ENCODE measurements at regions not wholly inside any gene's neighbourhood (a gene's known extent, or its start where the extent isn't known, plus 50 kb on each side); places are given as distances from the start of the nearest gene placed in this dataset.

- no peak for DNase-seq (ENCODE audit: low read depth)
- Mint-ChIP-seq H3K9me3 (ENCODE audit: unreplicated experiment) (peaks cover 10% of the 10 kb centered on the region), H3K27me3 (ENCODE audit: low read depth, unreplicated experiment) (peaks cover 4% of the 10 kb centered on the region), H3K4me1 (ENCODE audit: low read depth, unreplicated experiment) (peaks cover 22% of the 10 kb centered on the region), H3K36me3 (ENCODE audit: low read depth, unreplicated experiment) (no peaks in the 10 kb centered on the region), H3K27ac (ENCODE audit: unreplicated experiment) (no peak overlapping the region), H3K4me3 (ENCODE audit: unreplicated experiment) (no peak overlapping the region)
- no peak for TF ChIP-seq CTCF (IDR thresholded peaks at IDR 0.05; ENCODE audit: insufficient read depth, low read depth, low read length)
- no peak for TF ChIP-seq EZH2 (IDR thresholded peaks at IDR 0.05; ENCODE audit: insufficient read depth, low read length)
- Histone ChIP-seq H3K27me3 (ENCODE audit: insufficient read depth, low read length) (no peaks in the 10 kb centered on the region), H3K9ac (ENCODE audit: low read length) (no peak overlapping the region), H2AFZ (ENCODE audit: low read depth, low read length) (no peak overlapping the region), H3K4me1 (ENCODE audit: insufficient read depth, low read length) (peaks cover 2% of the 10 kb centered on the region), H3K4me2 (ENCODE audit: low read length) (no peak overlapping the region), H3K27ac (ENCODE audit: low read depth, low read length) (no peak overlapping the region), H3K79me2 (ENCODE audit: insufficient read depth, low read length) (no peaks in the 10 kb centered on the region), H3K36me3 (ENCODE audit: insufficient read depth, low read length) (no peaks in the 10 kb centered on the region), H3K9me3 (ENCODE audit: insufficient read depth, low read depth, low read length) (no peaks in the 10 kb centered on the region), H4K20me1 (ENCODE audit: insufficient read depth, low read length) (no peaks in the 10 kb centered on the region), H3K4me3 (ENCODE audit: insufficient read depth, low read depth, low read length) (no peak overlapping the region)
- no peak for FAIRE-seq
Measured at GRCh38 chr2:74762789-74763188, 71.1 kb upstream of the HK2 start.

DNA sequence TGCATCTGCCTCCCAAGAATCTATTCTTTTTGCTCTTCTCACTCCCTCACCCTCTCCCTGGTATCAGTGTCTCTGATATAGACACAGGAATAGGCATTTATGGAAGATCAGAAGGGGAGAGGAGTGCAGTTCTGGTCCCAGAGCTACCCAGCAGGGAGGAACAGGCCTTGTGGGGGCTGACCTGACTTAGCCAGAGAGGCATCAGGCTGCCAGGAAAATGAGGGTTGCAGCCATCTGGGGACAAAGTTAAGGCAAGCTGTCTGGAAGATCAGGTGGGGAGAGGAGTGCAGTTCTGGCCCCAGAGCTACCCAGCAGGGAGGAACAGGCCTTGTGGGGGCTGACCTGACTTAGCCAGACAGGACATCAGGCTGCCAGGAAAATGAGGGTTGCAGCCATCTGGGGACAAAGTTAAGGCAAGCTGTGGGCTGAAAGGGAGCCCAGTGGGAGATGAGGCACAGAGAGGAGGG lies 69.9 kb upstream of the HK2 start:
- Histone ChIP-seq H3K4me1 (ENCODE audit: insufficient read depth, low read length) (peaks cover 8% of the 10 kb centered on the region), H3K9me3 (ENCODE audit: insufficient read depth, low read depth, low read length) (no peaks in the 10 kb centered on the region), H3K27me3 (ENCODE audit: insufficient read depth, low read length) (no peaks in the 10 kb centered on the region), H3K4me3 (ENCODE audit: insufficient read depth, low read depth, low read length) (no peak overlapping the region), H3K4me2 (ENCODE audit: low read length) (no peak overlapping the region), H4K20me1 (ENCODE audit: insufficient read depth, low read length) (no peaks in the 10 kb centered on the region), H3K79me2 (ENCODE audit: insufficient read depth, low read length) (no peaks in the 10 kb centered on the region), H2AFZ (ENCODE audit: low read depth, low read length) (no peak overlapping the region), H3K36me3 (ENCODE audit: insufficient read depth, low read length) (no peaks in the 10 kb centered on the region), H3K27ac (ENCODE audit: low read depth, low read length) (no peak overlapping the region), H3K9ac (ENCODE audit: low read length) (no peak overlapping the region)
- no peak overlapping the region for H3K4me3 Mint-ChIP-seq (ENCODE audit: unreplicated experiment)
- no peak for FAIRE-seq
- no peaks in the 10 kb centered on the region for H3K36me3 Mint-ChIP-seq (ENCODE audit: low read depth, unreplicated experiment)
- H3K4me1 Mint-ChIP-seq (ENCODE audit: low read depth, unreplicated experiment), result peaks cover 32% of the 10 kb centered on the region
- no peak overlapping the region for H3K27ac Mint-ChIP-seq (ENCODE audit: unreplicated experiment)
- no peak for DNase-seq (ENCODE audit: low read depth)
- H3K9me3 Mint-ChIP-seq (ENCODE audit: unreplicated experiment), result peaks cover 2% of the 10 kb centered on the region
- TF ChIP-seq EZH2 (IDR thresholded peaks at IDR 0.05; ENCODE audit: insufficient read depth, low read length), result no peak
- no peak for TF ChIP-seq CTCF (IDR thresholded peaks at IDR 0.05; ENCODE audit: insufficient read depth, low read depth, low read length)
- peaks cover 4% of the 10 kb centered on the region for H3K27me3 Mint-ChIP-seq (ENCODE audit: low read depth, unreplicated experiment)

- Mint-ChIP-seq H3K4me3 (ENCODE audit: unreplicated experiment) (no peak overlapping the region), H3K27me3 (ENCODE audit: low read depth, unreplicated experiment) (peaks cover 4% of the 10 kb centered on the region), H3K27ac (ENCODE audit: unreplicated experiment) (no peak overlapping the region), H3K4me1 (ENCODE audit: low read depth, unreplicated experiment) (peaks cover 33% of the 10 kb centered on the region), H3K9me3 (ENCODE audit: unreplicated experiment) (peaks cover 2% of the 10 kb centered on the region), H3K36me3 (ENCODE audit: low read depth, unreplicated experiment) (no peaks in the 10 kb centered on the region)
- H3K4me3 ChIP-seq (ENCODE audit: insufficient read depth, low read depth, low read length), result no peak overlapping the region
- H3K4me2 ChIP-seq (ENCODE audit: low read length), result no peak overlapping the region
- H2AFZ ChIP-seq (ENCODE audit: low read depth, low read length), result no peak overlapping the region
- no peaks in the 10 kb centered on the region for H3K79me2 ChIP-seq (ENCODE audit: insufficient read depth, low read length)
- H4K20me1 ChIP-seq (ENCODE audit: insufficient read depth, low read length), result no peaks in the 10 kb centered on the region
- TF ChIP-seq EZH2 (IDR thresholded peaks at IDR 0.05; ENCODE audit: insufficient read depth, low read length) (no peak), CTCF (IDR thresholded peaks at IDR 0.05; ENCODE audit: insufficient read depth, low read depth, low read length) (no peak)
- H3K9ac ChIP-seq (ENCODE audit: low read length), result no peak overlapping the region
- H3K27ac ChIP-seq (ENCODE audit: low read depth, low read length), result no peak overlapping the region
- DNase-seq (ENCODE audit: low read depth) (no peak), FAIRE-seq (no peak)
- H3K36me3 ChIP-seq (ENCODE audit: insufficient read depth, low read length), result no peaks in the 10 kb centered on the region
- no peaks in the 10 kb centered on the region for H3K9me3 ChIP-seq (ENCODE audit: insufficient read depth, low read depth, low read length)
- no peaks in the 10 kb centered on the region for H3K27me3 ChIP-seq (ENCODE audit: insufficient read depth, low read length)
- peaks cover 8% of the 10 kb centered on the region for H3K4me1 ChIP-seq (ENCODE audit: insufficient read depth, low read length)
Measured at GRCh38 chr2:74764429-74765272, 69.3 kb upstream of the HK2 start.
